K562 (cell line): ENCODE measurements at regions not wholly inside any gene's neighbourhood (a gene's known extent, or its start where the extent isn't known, plus 50 kb on each side); places are given as distances from the start of the nearest gene placed in this dataset.

Source experiments
- ATAC-seq: fragments of 200-7000 bp; cut with Tn5 transposase; 3 replicates; pipeline ENCODE4 v1.9.1; 2020; ENCODE audit warnings: moderate library complexity
- BruUV-seq: library from RNA; stranded (reverse); fragments of 400-500 nt; replicated peaks from 2 replicates; lab custom pipeline; 2021; lab: Mats Ljungman, UMichigan
- CTCF ChIA-PET: fragments of 300-600 bp; formaldehyde crosslinking; extraction: SDS; loops from one replicate; lab custom pipeline; 2021; ENCODE audit warnings: low intra/inter-chr PET ratio; lab: Yijun Ruan, JAX
- POLR2A ChIA-PET: fragments of 300-600, 350-650 bp; sonication (Branson Sonifier 250); formaldehyde crosslinking; extraction: SDS; loops from one replicate; lab custom pipeline; 2021; ENCODE audit warnings: antibody characterized with exemption, inconsistent platforms; lab: Yijun Ruan, JAX
- DNase-seq, 4 experiments: peaks; one replicate each; pipeline versions ENCODE4 v3.0.0 to v3.0.0-alpha.2; 2011 to 2018; ENCODE audit warnings: low spot score in 3 of 4, mixed read lengths in 3 of 4; ENCODE audit errors: extremely low read depth in 1 of 4
- FAIRE-seq: peaks from 2 replicates; lab custom pipeline; 2011; peaks lifted over from hg19 to GRCh38; lab: Jason Lieb, UNC
- H2AFZ ChIP-seq: 2 replicates; pipeline ENCODE4 v1.6.0; 2011; ENCODE audit warnings: low read depth, low read length, control low read depth, inconsistent platforms
- H3K27ac ChIP-seq: fragments of 200-600 bp; 3 replicates; pipeline ENCODE4 v1.8.0; 2011; ENCODE audit warnings: low read depth, mild to moderate bottlenecking, control low read depth, inconsistent platforms, low read length, moderate library complexity, mixed read lengths; ENCODE audit errors: extremely low read depth
- H3K27me3 ChIP-seq, 2 experiments: fragments of 300-600 bp in 1 of 2; 2 replicates in 1 of 2; 3 replicates in 1 of 2; pipeline versions ENCODE4 v1.6.0 to v1.8.0; 2011; ENCODE audit warnings: inconsistent platforms in 2 of 2, low read length in 2 of 2, mild to moderate bottlenecking in 1 of 2, mixed read lengths in 1 of 2, moderate library complexity in 1 of 2; ENCODE audit not compliant: control insufficient read depth in 2 of 2, insufficient read depth in 2 of 2
- H3K36me3 ChIP-seq: fragments of 300-600 bp; 3 replicates; pipeline ENCODE4 v1.8.0; 2011; ENCODE audit warnings: mild to moderate bottlenecking, low read length, inconsistent platforms; ENCODE audit not compliant: control insufficient read depth, insufficient read depth
- H3K4me1 ChIP-seq, 2 experiments: fragments of 200-600 bp in 1 of 2; replicated peaks in 1 of 2; 2 replicates in 1 of 2; 3 replicates in 1 of 2; pipeline versions ENCODE4 v1.5.1 to v1.8.0; 2011; ENCODE audit warnings: inconsistent platforms in 2 of 2, low read length in 2 of 2, mild to moderate bottlenecking in 1 of 2, mixed read lengths in 1 of 2, moderate library complexity in 1 of 2; ENCODE audit not compliant: control insufficient read depth in 2 of 2, insufficient read depth in 2 of 2
- H3K4me2 ChIP-seq: 2 replicates; pipeline ENCODE4 v1.6.1; 2011; ENCODE audit warnings: low read length, control low read depth, inconsistent platforms, mixed read lengths; ENCODE audit not compliant: insufficient read depth
- H3K4me3 ChIP-seq: fragments of 200-600 bp; sonication (generic), shearing (Covaris generic); 2 replicates; pipeline ENCODE4 v1.5.1; 2016; ENCODE audit warnings: control low read depth, inconsistent platforms
- H3K79me2 ChIP-seq: fragments of 200-600 bp; 3 replicates; pipeline ENCODE4 v1.8.0; 2011; ENCODE audit warnings: low read length, inconsistent platforms; ENCODE audit not compliant: control insufficient read depth, insufficient read depth
- H3K9ac ChIP-seq, 2 experiments: 2 replicates each; pipeline versions ENCODE4 v1.6.0 to v1.6.1; 2011; ENCODE audit warnings: low read depth in 2 of 2, low read length in 2 of 2, control low read depth in 1 of 2, inconsistent platforms in 1 of 2, mild to moderate bottlenecking in 1 of 2, mixed read lengths in 1 of 2; ENCODE audit not compliant: insufficient read depth in 1 of 2
- H3K9me1 ChIP-seq: one replicate; pipeline ENCODE4 v1.6.0; 2011; ENCODE audit warnings: inconsistent platforms, mild to moderate bottlenecking, low read length, moderate library complexity; ENCODE audit not compliant: control insufficient read depth, insufficient read depth
- H3K9me3 ChIP-seq: replicated peaks from 2 replicates; pipeline ENCODE4 v1.5.1; 2011; ENCODE audit warnings: low read depth, low read length, inconsistent platforms; ENCODE audit not compliant: control insufficient read depth, insufficient read depth
- H4K20me1 ChIP-seq: replicated peaks from 2 replicates; pipeline ENCODE4 v1.6.1; 2011; ENCODE audit warnings: low read length, inconsistent platforms, mixed read lengths; ENCODE audit not compliant: control insufficient read depth, insufficient read depth
- CBX8 ChIP-seq: fragments of 200-600 bp; sonication (generic); IDR thresholded peaks from 2 replicates; pipeline ENCODE4 v1.6.1; 2012; ENCODE audit warnings: borderline replicate concordance, mixed run types, low read depth, mild to moderate bottlenecking, moderate library complexity, mixed read lengths, low read length, control low read depth, inconsistent platforms; ENCODE audit not compliant: poor library complexity, severe bottlenecking; ENCODE audit errors: extremely low read depth
- CHCHD3 ChIP-seq: fragments of 250-450 bp; sonication (Bioruptor Pico); IDR thresholded peaks from 2 replicates; pipeline ENCODE4 v2.1.2; 2022; ENCODE audit warnings: mild to moderate bottlenecking
- CLOCK ChIP-seq: fragments of 250-450 bp; sonication (Bioruptor Pico); IDR thresholded peaks from 2 replicates; pipeline ENCODE4 v1.4.0; 2020; ENCODE audit warnings: mild to moderate bottlenecking, moderate library complexity, borderline replicate concordance
- CREM ChIP-seq: IDR thresholded peaks from 2 replicates; pipeline ENCODE4 v1.6.1; 2014; ENCODE audit warnings: antibody characterized with exemption, low read depth
- EHMT2 ChIP-seq: fragments of 450-650 bp; IDR thresholded peaks from 2 replicates; pipeline ENCODE4 v1.6.1; 2018; ENCODE audit warnings: antibody characterized with exemption
- KDM4B ChIP-seq, 2 experiments: fragments of 450-650 bp in 1 of 2; sonication (generic) in 1 of 2; IDR thresholded peaks; 2 replicates each; pipeline ENCODE4 v1.6.1; 2016 to 2017; ENCODE audit warnings: borderline replicate concordance in 2 of 2, antibody characterized with exemption in 1 of 2, low read depth in 1 of 2, mild to moderate bottlenecking in 1 of 2
- MBD2 ChIP-seq: sonication (generic); IDR thresholded peaks from 2 replicates; pipeline ENCODE4 v1.6.1; 2016; ENCODE audit warnings: low read depth, borderline replicate concordance
- PCBP1 ChIP-seq: fragments of 200-400 bp; formaldehyde crosslinking; IDR thresholded peaks from 2 replicates; pipeline ENCODE4 v1.6.1; 2018; ENCODE audit warnings: mild to moderate bottlenecking, low read depth, low read length; ENCODE audit not compliant: poor library complexity, severe bottlenecking
- POLR3G ChIP-seq: IDR thresholded peaks from 2 replicates; pipeline ENCODE4 v1.6.1; 2011; ENCODE audit not compliant: insufficient read length, insufficient replicate concordance; ENCODE audit errors: extremely low read depth
- PRMT5 ChIP-seq: sonication (generic); formaldehyde crosslinking; IDR thresholded peaks from 2 replicates; pipeline ENCODE4 v1.5.0; 2020; ENCODE audit warnings: missing genetic modification reagents
- SIN3A ChIP-seq, 2 experiments: fragments of 150-350 bp in 1 of 2; IDR thresholded peaks; 2 replicates each; pipeline ENCODE4 v1.6.1; 2011 to 2016; ENCODE audit warnings: borderline replicate concordance in 2 of 2, low read depth in 2 of 2, low read length in 2 of 2, mild to moderate bottlenecking in 2 of 2, moderate library complexity in 2 of 2; ENCODE audit not compliant: control insufficient read depth in 1 of 2
- ZKSCAN1 ChIP-seq: fragments of 150-350 bp; IDR thresholded peaks from 2 replicates; pipeline ENCODE4 v1.6.1; 2016; ENCODE audit warnings: low read depth, low read length
- ZNF668 ChIP-seq: fragments of 250-450 bp; sonication (Bioruptor Pico); IDR thresholded peaks from 2 replicates; pipeline ENCODE4 v1.8.0; 2022; ENCODE audit warnings: mild to moderate bottlenecking, inconsistent platforms
- WGBS: fragments of 100-300 bp; shearing (Covaris generic); methylation state at CpG from one replicate; pipeline ENCODE4 v1.1.6; 2016; ENCODE audit warnings: low coverage, mixed read lengths; ENCODE audit not compliant: insufficient coverage; ENCODE audit errors: missing lambda C conversion rate; 5-methylcytosine and 5-hydroxymethylcytosine counted together
- in situ Hi-C: fragments of 300-500 bp; cut with MboI; formaldehyde crosslinking; loops from 4 replicates; pipeline ENCODE4 v1.15.0; 2018; ENCODE audit warnings: inconsistent platforms, mixed read lengths
- intact Hi-C: fragments of 100-400 bp; cut with micrococcal nuclease; formaldehyde crosslinking; loops from 2 replicates; pipeline ENCODE4 v1.14.2; 2022
- TF ChIP-seq, protein P1 (sequence below), 2 experiments: fragments of 150-350 bp in 1 of 2; IDR thresholded peaks; 2 replicates each; pipeline ENCODE4 v1.6.1; 2012 to 2016; ENCODE audit warnings: low read depth in 2 of 2, low read length in 2 of 2, mild to moderate bottlenecking in 1 of 2, moderate library complexity in 1 of 2
- TF ChIP-seq, protein P2 (sequence below), 2 experiments: fragments of 450-650 bp; IDR thresholded peaks; 2 replicates each; pipeline ENCODE4 v1.6.1; 2016

DNA sequence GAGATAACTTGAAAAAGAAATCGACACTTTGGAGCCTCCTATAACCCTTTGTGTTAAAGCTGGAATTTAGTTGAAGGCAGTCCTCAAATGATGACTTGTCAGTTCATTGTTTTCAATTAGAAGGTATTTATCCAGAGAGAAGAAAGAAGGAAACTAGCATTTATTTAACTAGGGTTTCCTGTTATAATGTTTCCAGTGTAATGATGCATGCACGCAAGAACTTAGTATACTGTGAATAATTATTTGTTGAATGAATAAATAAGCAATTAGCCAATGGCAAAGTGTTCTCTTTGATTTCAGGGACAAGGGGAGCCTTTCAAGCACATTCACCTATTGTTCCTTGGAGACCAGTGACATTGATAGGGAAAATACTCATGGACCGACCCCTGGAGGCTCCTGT lies 307.4 kb downstream of the KLF5 start:
- H3K9me1 ChIP-seq = no peaks in the 10 kb centered on the region
- no peak overlapping the region for H3K4me2 ChIP-seq
- no peak overlapping the region for H3K27ac ChIP-seq
- no peaks in the 10 kb centered on the region for H3K36me3 ChIP-seq
- BruUV-seq = no TSS peak
- ChIA-PET CTCF (no interaction called here), POLR2A (no interaction called here)
- in situ Hi-C loops = no loop called here
- DNase-seq (no peak), FAIRE-seq (no peak), ATAC-seq (no peak)
- no peak overlapping the region for H3K9ac ChIP-seq
- intact Hi-C loops = no loop called here
- H3K4me1 ChIP-seq = no peaks in the 10 kb centered on the region
- TF ChIP-seq, protein P1, sequence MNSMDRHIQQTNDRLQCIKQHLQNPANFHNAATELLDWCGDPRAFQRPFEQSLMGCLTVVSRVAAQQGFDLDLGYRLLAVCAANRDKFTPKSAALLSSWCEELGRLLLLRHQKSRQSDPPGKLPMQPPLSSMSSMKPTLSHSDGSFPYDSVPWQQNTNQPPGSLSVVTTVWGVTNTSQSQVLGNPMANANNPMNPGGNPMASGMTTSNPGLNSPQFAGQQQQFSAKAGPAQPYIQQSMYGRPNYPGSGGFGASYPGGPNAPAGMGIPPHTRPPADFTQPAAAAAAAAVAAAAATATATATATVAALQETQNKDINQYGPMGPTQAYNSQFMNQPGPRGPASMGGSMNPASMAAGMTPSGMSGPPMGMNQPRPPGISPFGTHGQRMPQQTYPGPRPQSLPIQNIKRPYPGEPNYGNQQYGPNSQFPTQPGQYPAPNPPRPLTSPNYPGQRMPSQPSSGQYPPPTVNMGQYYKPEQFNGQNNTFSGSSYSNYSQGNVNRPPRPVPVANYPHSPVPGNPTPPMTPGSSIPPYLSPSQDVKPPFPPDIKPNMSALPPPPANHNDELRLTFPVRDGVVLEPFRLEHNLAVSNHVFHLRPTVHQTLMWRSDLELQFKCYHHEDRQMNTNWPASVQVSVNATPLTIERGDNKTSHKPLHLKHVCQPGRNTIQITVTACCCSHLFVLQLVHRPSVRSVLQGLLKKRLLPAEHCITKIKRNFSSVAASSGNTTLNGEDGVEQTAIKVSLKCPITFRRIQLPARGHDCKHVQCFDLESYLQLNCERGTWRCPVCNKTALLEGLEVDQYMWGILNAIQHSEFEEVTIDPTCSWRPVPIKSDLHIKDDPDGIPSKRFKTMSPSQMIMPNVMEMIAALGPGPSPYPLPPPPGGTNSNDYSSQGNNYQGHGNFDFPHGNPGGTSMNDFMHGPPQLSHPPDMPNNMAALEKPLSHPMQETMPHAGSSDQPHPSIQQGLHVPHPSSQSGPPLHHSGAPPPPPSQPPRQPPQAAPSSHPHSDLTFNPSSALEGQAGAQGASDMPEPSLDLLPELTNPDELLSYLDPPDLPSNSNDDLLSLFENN (IDR thresholded peaks at IDR 0.05; ENCODE audit: low read depth in 2 of 2, low read length in 2 of 2) = no peak
- TF ChIP-seq PCBP1 = no peak
- TF ChIP-seq CREM = no peak
- no peak for TF ChIP-seq KDM4B (IDR thresholded peaks at IDR 0.05; ENCODE audit: borderline replicate concordance in 2 of 2, low read depth in 1 of 2)
- TF ChIP-seq ZNF668 (CRISPR knock-in tag) = no peak
- no peak for TF ChIP-seq POLR3G
- no peak for TF ChIP-seq CLOCK (CRISPR knock-in tag)
- no peak for TF ChIP-seq MBD2
- TF ChIP-seq CBX8 = no peak
- TF ChIP-seq, protein P2, sequence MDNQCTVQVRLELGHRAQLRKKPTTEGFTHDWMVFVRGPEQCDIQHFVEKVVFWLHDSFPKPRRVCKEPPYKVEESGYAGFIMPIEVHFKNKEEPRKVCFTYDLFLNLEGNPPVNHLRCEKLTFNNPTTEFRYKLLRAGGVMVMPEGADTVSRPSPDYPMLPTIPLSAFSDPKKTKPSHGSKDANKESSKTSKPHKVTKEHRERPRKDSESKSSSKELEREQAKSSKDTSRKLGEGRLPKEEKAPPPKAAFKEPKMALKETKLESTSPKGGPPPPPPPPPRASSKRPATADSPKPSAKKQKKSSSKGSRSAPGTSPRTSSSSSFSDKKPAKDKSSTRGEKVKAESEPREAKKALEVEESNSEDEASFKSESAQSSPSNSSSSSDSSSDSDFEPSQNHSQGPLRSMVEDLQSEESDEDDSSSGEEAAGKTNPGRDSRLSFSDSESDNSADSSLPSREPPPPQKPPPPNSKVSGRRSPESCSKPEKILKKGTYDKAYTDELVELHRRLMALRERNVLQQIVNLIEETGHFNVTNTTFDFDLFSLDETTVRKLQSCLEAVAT (IDR thresholded peaks at IDR 0.05) = no peak
- no peak for TF ChIP-seq ZKSCAN1
- TF ChIP-seq EHMT2 = no peak
- TF ChIP-seq PRMT5 (CRISPR knock-in tag) = no peak
- TF ChIP-seq CHCHD3 (CRISPR knock-in tag) = no peak
- no peak for TF ChIP-seq SIN3A (IDR thresholded peaks at IDR 0.05; ENCODE audit: borderline replicate concordance in 2 of 2, control insufficient read depth in 1 of 2, low read depth in 2 of 2, low read length in 2 of 2)
- H3K27me3 ChIP-seq = no peaks in the 10 kb centered on the region
- no peak overlapping the region for H2AFZ ChIP-seq
- H3K9me3 ChIP-seq = no peaks in the 10 kb centered on the region
- no peak overlapping the region for H3K4me3 ChIP-seq
- H3K79me2 ChIP-seq = no peaks in the 10 kb centered on the region
- WGBS = 0% methylated on average over 3 of the region's 3 CpGs
- H4K20me1 ChIP-seq = no peaks in the 10 kb centered on the region
